AG20443 (cell line): ENCODE measurements at regions not wholly inside any gene's neighbourhood (a gene's known extent, or its start where the extent isn't known, plus 50 kb on each side); places are given as distances from the start of the nearest gene placed in this dataset.

Source experiments
- DNase-seq: peaks from one replicate; pipeline ENCODE4 v3.0.0; 2012; ENCODE audit warnings: low spot score, mixed read lengths

- DNase-seq = peak; percentile 58
Measured at GRCh38 chr12:116456330-116457082, 102.7 kb upstream of the MAP1LC3B2 start.

GRCh38 chr12:116458492-116458891, 100.7 kb upstream of the MAP1LC3B2 start:
- DNase-seq = no peak

GRCh38 chr12:116459011-116459875, 99.9 kb upstream of the MAP1LC3B2 start:
- no peak for DNase-seq

- no peak for DNase-seq
Measured at GRCh38 chr12:116459916-116460663, 99.1 kb upstream of the MAP1LC3B2 start.

- no peak for DNase-seq
Measured at GRCh38 chr12:116461060-116461459, 98.1 kb upstream of the MAP1LC3B2 start.

- no peak for DNase-seq
Measured at GRCh38 chr12:116463366-116463765, 95.8 kb upstream of the MAP1LC3B2 start.

- DNase-seq = no peak
Measured at GRCh38 chr12:116465407-116465806, 93.8 kb upstream of the MAP1LC3B2 start.

- no peak for DNase-seq
Measured at GRCh38 chr12:116465856-116466255, 93.3 kb upstream of the MAP1LC3B2 start.

- DNase-seq = peak; percentile 20
Measured at GRCh38 chr12:116466536-116466935, 92.6 kb upstream of the MAP1LC3B2 start.

GRCh38 chr12:116469344-116469743, 89.8 kb upstream of the MAP1LC3B2 start:
- no peak for DNase-seq

- DNase-seq = no peak
Measured at GRCh38 chr12:116471544-116471943, 87.6 kb upstream of the MAP1LC3B2 start.

GRCh38 chr12:116472193-116472592, 87.0 kb upstream of the MAP1LC3B2 start:
- no peak for DNase-seq

GRCh38 chr12:116473416-116473815, 85.8 kb upstream of the MAP1LC3B2 start:
- no peak for DNase-seq

GRCh38 chr12:116474331-116474730, 84.8 kb upstream of the MAP1LC3B2 start:
- DNase-seq = no peak

- DNase-seq = no peak
Measured at GRCh38 chr12:116474899-116475298, 84.3 kb upstream of the MAP1LC3B2 start.

GRCh38 chr12:116476227-116476822, 82.9 kb upstream of the MAP1LC3B2 start:
- no peak for DNase-seq

GRCh38 chr12:116478243-116478773, 80.9 kb upstream of the MAP1LC3B2 start:
- no peak for DNase-seq

- no peak for DNase-seq
Measured at GRCh38 chr12:116480210-116480810, 78.9 kb upstream of the MAP1LC3B2 start.

GRCh38 chr12:116481726-116482125, 77.5 kb upstream of the MAP1LC3B2 start:
- DNase-seq = no peak

- DNase-seq = no peak
Measured at GRCh38 chr12:116482179-116482578, 77.0 kb upstream of the MAP1LC3B2 start.

- DNase-seq = no peak
Measured at GRCh38 chr12:116482859-116483258, 76.3 kb upstream of the MAP1LC3B2 start.
